Activated naive CD8-positive, alpha-beta T cell treated with anti-CD3 and anti-CD28 coated beads, Interleukin-2, amount 50 U/mL, for 24 hours (primary cell): ENCODE measurements at regions not wholly inside any gene's neighbourhood (a gene's known extent, or its start where the extent isn't known, plus 50 kb on each side); places are given as distances from the start of the nearest gene placed in this dataset.
"Not testable (repeated sequence)": the region's sequence is repeated elsewhere in the genome, so short reads cannot be mapped to it uniquely, and the experiment has no call there.

ENCODE experiments used
- ATAC-seq: fragments of 150-1000 bp; cut with Tn5 transposase; one replicate; pipeline ENCODE4 v1.10.0; 2021
- DNase-seq: peaks from one replicate; pipeline ENCODE4 v3.0.0; 2021
- H3K27ac Mint-ChIP-seq: one replicate; pipeline ENCODE4 v1.8.0; 2021; ENCODE audit warnings: mild to moderate bottlenecking, mixed read lengths
- H3K27me3 Mint-ChIP-seq: one replicate; pipeline ENCODE4 v1.8.0; 2021; ENCODE audit warnings: mixed read lengths
- H3K36me3 Mint-ChIP-seq: one replicate; pipeline ENCODE4 v1.8.0; 2021; ENCODE audit warnings: low read depth, mixed read lengths
- H3K4me1 Mint-ChIP-seq: one replicate; pipeline ENCODE4 v1.8.0; 2021; ENCODE audit warnings: mixed read lengths
- H3K4me3 Mint-ChIP-seq: one replicate; pipeline ENCODE4 v1.8.0; 2021; ENCODE audit warnings: mild to moderate bottlenecking, moderate library complexity, mixed read lengths
- H3K9me3 Mint-ChIP-seq: one replicate; pipeline ENCODE4 v1.8.0; 2021; ENCODE audit warnings: mixed read lengths

GRCh38 chr14:22380571-22381407 lies 208.2 kb downstream of the DAD1 start:
- H3K4me1 Mint-ChIP-seq, result peaks cover 25% of the 10 kb centered on the region
- no peaks in the 10 kb centered on the region for H3K36me3 Mint-ChIP-seq
- no peaks in the 10 kb centered on the region for H3K9me3 Mint-ChIP-seq
- no peak for DNase-seq
- H3K4me3 Mint-ChIP-seq, result no peak overlapping the region
- H3K27me3 Mint-ChIP-seq, result no peaks in the 10 kb centered on the region
- no peak overlapping the region for H3K27ac Mint-ChIP-seq
- ATAC-seq, result no peak

GRCh38 chr14:22379727-22380126 lies 209.3 kb downstream of the DAD1 start:
- Mint-ChIP-seq H3K36me3 (no peaks in the 10 kb centered on the region), H3K9me3 (no peaks in the 10 kb centered on the region), H3K4me3 (no peak overlapping the region)

DNA sequence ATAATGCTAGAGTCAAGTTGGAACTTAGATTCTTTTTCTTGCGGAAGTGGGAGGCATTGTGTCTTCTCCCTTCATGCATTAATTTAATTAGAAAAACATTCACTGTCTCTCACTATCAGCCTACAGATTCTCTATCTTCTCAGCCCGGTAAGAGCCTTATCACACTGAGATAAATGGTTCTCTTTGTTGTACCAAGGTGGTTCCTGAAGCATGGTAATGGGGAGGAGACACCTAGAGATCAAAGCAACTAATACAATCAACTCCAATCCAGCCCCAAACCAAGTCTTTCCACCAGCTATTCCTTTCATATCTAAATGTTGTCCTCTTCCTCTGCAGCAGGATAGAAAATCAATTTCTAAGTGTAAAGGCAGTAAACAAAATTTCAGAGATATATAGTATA lies 210.8 kb downstream of the DAD1 start:
- no peaks in the 10 kb centered on the region for H3K9me3 Mint-ChIP-seq
- peaks cover 14% of the 10 kb centered on the region for H3K4me1 Mint-ChIP-seq
- no peaks in the 10 kb centered on the region for H3K36me3 Mint-ChIP-seq
- H3K4me3 Mint-ChIP-seq, result no peak overlapping the region
- DNase-seq (no peak), ATAC-seq (no peak)
- H3K27me3 Mint-ChIP-seq, result no peaks in the 10 kb centered on the region
- no peak overlapping the region for H3K27ac Mint-ChIP-seq

More at GRCh38 chr14:22379727-22380126, 209.3 kb downstream of the DAD1 start:
- peaks cover 20% of the 10 kb centered on the region for H3K4me1 Mint-ChIP-seq
- ATAC-seq (no peak), DNase-seq (no peak)
- no peaks in the 10 kb centered on the region for H3K27me3 Mint-ChIP-seq
- no peak overlapping the region for H3K27ac Mint-ChIP-seq

GRCh38 chr14:22375321-22375930 lies 213.6 kb downstream of the DAD1 start:
- Mint-ChIP-seq H3K4me1 (no peaks in the 10 kb centered on the region), H3K27me3 (no peaks in the 10 kb centered on the region), H3K36me3 (no peaks in the 10 kb centered on the region), H3K4me3 (no peak overlapping the region), H3K27ac (no peak overlapping the region), H3K9me3 (no peaks in the 10 kb centered on the region)
- DNase-seq (no peak), ATAC-seq (no peak)

GRCh38 chr14:22370084-22370847 lies 218.8 kb downstream of the DAD1 start:
- DNase-seq (no peak), ATAC-seq (no peak)
- Mint-ChIP-seq H3K27ac (no peak overlapping the region), H3K4me1 (no peaks in the 10 kb centered on the region), H3K9me3 (no peaks in the 10 kb centered on the region), H3K36me3 (no peaks in the 10 kb centered on the region), H3K27me3 (no peaks in the 10 kb centered on the region), H3K4me3 (no peak overlapping the region)

DNA sequence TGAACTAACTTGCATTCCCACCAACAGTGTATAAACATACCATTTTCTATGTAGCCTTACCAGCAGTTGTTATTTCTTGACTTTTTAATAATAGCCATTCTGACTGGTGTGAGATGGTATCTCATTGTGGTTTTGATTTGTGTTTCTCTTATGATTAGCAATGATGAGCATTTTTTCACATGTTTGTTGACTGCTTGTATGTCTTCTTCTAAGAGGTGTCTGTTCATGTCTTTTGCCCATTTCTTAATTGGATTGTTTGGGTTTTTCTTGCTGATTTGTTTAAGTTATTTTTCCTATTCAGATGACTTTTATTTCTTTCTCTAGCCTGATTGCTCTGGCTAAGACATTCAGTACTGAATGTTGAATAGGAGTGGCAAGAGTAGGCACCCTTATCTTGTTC lies 230.3 kb downstream of the DAD1 start:
- DNase-seq (no peak), ATAC-seq (no peak)
- Mint-ChIP-seq H3K27me3 (peaks cover 2% of the 10 kb centered on the region), H3K4me1 (no peaks in the 10 kb centered on the region), H3K36me3 (no peaks in the 10 kb centered on the region), H3K4me3 (no peak overlapping the region), H3K9me3 (no peaks in the 10 kb centered on the region), H3K27ac (no peak overlapping the region)

DNA sequence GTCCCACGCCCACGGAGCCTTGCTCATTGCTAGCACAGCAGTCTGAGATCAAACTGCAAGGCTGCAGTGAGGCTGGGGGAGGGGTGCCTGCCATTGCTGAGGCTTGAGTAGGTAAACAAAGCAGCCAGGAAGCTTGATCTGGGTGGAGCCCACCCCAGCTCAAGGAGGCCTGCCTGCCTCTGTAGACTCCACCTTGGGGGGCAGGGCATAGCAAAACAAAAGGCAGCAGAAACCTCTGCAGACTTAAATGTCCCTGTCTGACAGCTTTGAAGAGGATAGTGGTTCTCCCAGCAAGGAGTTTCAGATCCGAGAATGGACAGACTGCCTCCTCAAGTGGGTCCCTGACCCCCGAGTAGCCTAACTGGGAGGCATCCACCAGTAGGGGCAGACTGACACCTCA lies 239.7 kb downstream of the DAD1 start:
- H3K4me3 Mint-ChIP-seq, H3K36me3 Mint-ChIP-seq, H3K9me3 Mint-ChIP-seq: not testable (repeated sequence)

GRCh38 chr14:22344673-22345072 lies 244.4 kb downstream of the DAD1 start:
- ATAC-seq (no peak), DNase-seq (no peak)
- no peaks in the 10 kb centered on the region for H3K9me3 Mint-ChIP-seq
- no peaks in the 10 kb centered on the region for H3K4me1 Mint-ChIP-seq
- H3K36me3 Mint-ChIP-seq, result peaks cover 1% of the 10 kb centered on the region
- no peak overlapping the region for H3K4me3 Mint-ChIP-seq
- H3K27ac Mint-ChIP-seq, result no peak overlapping the region
- no peaks in the 10 kb centered on the region for H3K27me3 Mint-ChIP-seq

More for the DNA sequence above, 239.7 kb downstream of the DAD1 start:
- not testable (repeated sequence) for ATAC-seq, H3K27me3 Mint-ChIP-seq, DNase-seq, H3K27ac Mint-ChIP-seq, H3K4me1 Mint-ChIP-seq

GRCh38 chr14:22344209-22344608 lies 244.8 kb downstream of the DAD1 start:
- DNase-seq, H3K27me3 Mint-ChIP-seq, H3K4me1 Mint-ChIP-seq, H3K4me3 Mint-ChIP-seq, ATAC-seq, H3K36me3 Mint-ChIP-seq, H3K9me3 Mint-ChIP-seq, H3K27ac Mint-ChIP-seq: not testable (repeated sequence)

DNA sequence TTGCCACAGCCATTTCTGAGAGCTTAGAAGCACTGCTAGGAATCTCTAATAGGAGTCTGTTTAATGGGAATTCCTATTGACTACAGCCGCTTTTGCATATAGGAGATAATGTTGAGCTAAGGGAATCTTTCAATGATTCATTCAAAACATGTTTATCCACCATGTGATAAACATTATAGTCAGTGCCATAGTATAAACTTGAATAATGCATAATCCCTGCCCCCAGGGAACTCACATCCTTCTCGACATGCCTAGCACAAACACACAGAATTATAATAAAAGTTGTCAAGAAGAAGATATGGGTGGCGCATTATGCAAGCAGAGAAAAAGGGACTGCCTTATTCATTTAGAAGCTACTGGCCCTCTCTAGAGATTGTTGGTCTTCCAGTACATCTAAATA lies 248.0 kb downstream of the DAD1 start:
- Mint-ChIP-seq H3K27me3 (no peaks in the 10 kb centered on the region), H3K36me3 (peaks cover 1% of the 10 kb centered on the region)
- no peak for ATAC-seq

GRCh38 chr14:22338917-22339715 lies 249.9 kb downstream of the DAD1 start:
- no peak overlapping the region for H3K4me3 Mint-ChIP-seq
- ATAC-seq, result no peak
- no peak for DNase-seq
- no peaks in the 10 kb centered on the region for H3K4me1 Mint-ChIP-seq
- H3K27me3 Mint-ChIP-seq, result no peaks in the 10 kb centered on the region
- H3K27ac Mint-ChIP-seq, result no peak overlapping the region
- H3K36me3 Mint-ChIP-seq, result peaks cover 1% of the 10 kb centered on the region
- no peaks in the 10 kb centered on the region for H3K9me3 Mint-ChIP-seq

More for the DNA sequence above, 248.0 kb downstream of the DAD1 start:
- no peaks in the 10 kb centered on the region for H3K4me1 Mint-ChIP-seq
- H3K4me3 Mint-ChIP-seq, result no peak overlapping the region
- no peak for DNase-seq
- H3K27ac Mint-ChIP-seq, result no peak overlapping the region
- no peaks in the 10 kb centered on the region for H3K9me3 Mint-ChIP-seq

GRCh38 chr14:22338381-22338780 lies 250.6 kb downstream of the DAD1 start:
- Mint-ChIP-seq H3K36me3 (no peaks in the 10 kb centered on the region), H3K9me3 (no peaks in the 10 kb centered on the region), H3K27me3 (no peaks in the 10 kb centered on the region), H3K4me1 (no peaks in the 10 kb centered on the region), H3K4me3 (no peak overlapping the region), H3K27ac (no peak overlapping the region)
- DNase-seq (no peak), ATAC-seq (no peak)

DNA sequence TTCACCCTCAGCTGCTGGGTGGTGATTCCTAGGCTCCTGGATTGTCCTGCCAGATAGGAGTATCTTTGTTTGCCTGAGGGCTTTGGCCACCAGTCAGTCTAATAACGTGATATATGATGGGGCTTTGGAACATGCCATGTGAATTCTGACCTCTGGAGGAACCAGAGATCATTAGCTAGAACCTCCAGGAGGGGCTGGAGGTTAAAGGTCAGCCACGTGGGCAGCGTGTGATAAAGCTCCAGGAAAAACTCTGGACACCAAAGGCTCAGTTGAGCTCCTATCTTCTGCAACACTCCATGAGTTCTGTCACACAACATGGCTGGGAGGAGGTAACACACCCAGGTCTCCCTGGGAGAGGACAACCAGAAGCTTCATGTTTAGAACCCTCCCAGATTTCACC lies 251.1 kb downstream of the DAD1 start:
- no peaks in the 10 kb centered on the region for H3K27me3 Mint-ChIP-seq
- DNase-seq (no peak), ATAC-seq (no peak)
- H3K36me3 Mint-ChIP-seq, result no peaks in the 10 kb centered on the region
- H3K4me3 Mint-ChIP-seq, result no peak overlapping the region
- no peak overlapping the region for H3K27ac Mint-ChIP-seq
- no peaks in the 10 kb centered on the region for H3K4me1 Mint-ChIP-seq
- no peaks in the 10 kb centered on the region for H3K9me3 Mint-ChIP-seq

GRCh38 chr14:22337521-22337920 lies 251.5 kb downstream of the DAD1 start:
- Mint-ChIP-seq H3K4me1 (no peaks in the 10 kb centered on the region), H3K4me3 (no peak overlapping the region), H3K27ac (no peak overlapping the region), H3K9me3 (no peaks in the 10 kb centered on the region), H3K27me3 (no peaks in the 10 kb centered on the region), H3K36me3 (no peaks in the 10 kb centered on the region)
- DNase-seq (no peak), ATAC-seq (no peak)
